Renal cortical epithelial cell (primary cell): ENCODE measurements at regions not wholly inside any gene's neighbourhood (a gene's known extent, or its start where the extent isn't known, plus 50 kb on each side); places are given as distances from the start of the nearest gene placed in this dataset.

Experiments used
- DNase-seq: peaks from one replicate; pipeline ENCODE4 v3.0.0-alpha.2; 2011; ENCODE audit warnings: low read depth

GRCh38 chr17:56096026-56096810 is 57.1 kb upstream of the ANKFN1 start:
- DNase-seq: peak; percentile 32

- no peak for DNase-seq
Observed at GRCh38 chr17:56098746-56099145, 54.5 kb upstream of the ANKFN1 start.

DNA sequence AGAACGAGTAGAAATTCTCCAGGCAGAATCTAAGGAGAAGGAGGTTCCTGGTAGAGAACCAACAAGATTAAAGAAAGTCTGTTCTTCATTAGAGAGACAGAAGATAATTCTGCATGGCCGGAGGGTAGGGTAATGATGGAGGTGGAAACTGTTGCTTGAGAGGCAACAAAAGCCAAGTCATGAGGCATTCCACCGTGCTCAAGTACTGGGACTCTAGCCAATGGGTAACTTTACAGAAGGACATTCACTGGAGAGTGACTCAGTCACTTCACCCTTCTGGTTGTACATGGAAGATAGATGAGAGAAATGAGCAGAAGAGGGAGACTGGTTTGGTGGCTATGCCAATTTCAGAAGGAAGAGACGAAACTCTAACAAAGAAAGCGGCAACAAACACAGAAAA is 53.6 kb upstream of the ANKFN1 start:
- DNase-seq: no peak
